HEK293 (cell line): ENCODE measurements at regions not wholly inside any gene's neighbourhood (a gene's known extent, or its start where the extent isn't known, plus 50 kb on each side); places are given as distances from the start of the nearest gene placed in this dataset.

Experiments used
- KLF9 ChIP-seq: fragments of 450-650 bp; formaldehyde crosslinking; IDR thresholded peaks from 2 replicates; pipeline ENCODE4 v1.5.1; 2016; ENCODE audit warnings: missing biosample characterization, missing genetic modification characterization, low read depth
- MYNN ChIP-seq: fragments of 450-650 bp; formaldehyde crosslinking; IDR thresholded peaks from 2 replicates; pipeline ENCODE4 v1.5.1; 2016; ENCODE audit warnings: missing biosample characterization, missing genetic modification characterization, borderline replicate concordance
- ZBTB17 ChIP-seq: fragments of 450-650 bp; formaldehyde crosslinking; IDR thresholded peaks from 2 replicates; pipeline ENCODE4 v1.5.1; 2016; ENCODE audit warnings: missing biosample characterization, missing genetic modification characterization
- TF ChIP-seq, protein P1 (sequence below): fragments of 450-650 bp; formaldehyde crosslinking; IDR thresholded peaks from 2 replicates; pipeline ENCODE4 v1.5.1; 2016; ENCODE audit warnings: missing biosample characterization, missing genetic modification characterization
- TF ChIP-seq, protein P2 (sequence below): fragments of 450-650 bp; formaldehyde crosslinking; IDR thresholded peaks from 2 replicates; pipeline ENCODE4 v1.5.1; 2016; ENCODE audit warnings: missing biosample characterization, missing genetic modification characterization
- TF ChIP-seq, protein P3 (sequence below): fragments of 450-650 bp; formaldehyde crosslinking; IDR thresholded peaks from 2 replicates; pipeline ENCODE4 v1.5.1; 2016; ENCODE audit warnings: missing biosample characterization, missing genetic modification characterization

DNA sequence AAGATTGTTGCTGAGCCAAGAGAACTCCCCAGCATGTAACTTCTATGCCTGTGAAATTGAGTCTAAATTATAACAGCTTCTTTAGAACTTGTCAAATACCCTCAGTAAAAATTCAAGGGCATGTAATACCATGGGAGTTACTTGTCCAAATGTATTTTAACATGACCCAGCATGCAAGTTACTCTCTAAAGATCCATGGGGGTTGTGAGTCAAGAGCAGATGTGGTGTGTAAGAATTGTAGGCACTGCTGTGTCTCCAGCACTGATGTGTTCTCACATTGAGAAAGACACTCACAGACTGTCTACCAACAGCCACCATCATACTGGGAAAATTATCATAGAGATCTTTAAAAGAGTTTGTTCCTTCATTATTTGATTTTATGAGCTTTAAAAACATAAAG, 237.4 kb upstream of the IL1RAPL1 start:
- TF ChIP-seq, protein P1, sequence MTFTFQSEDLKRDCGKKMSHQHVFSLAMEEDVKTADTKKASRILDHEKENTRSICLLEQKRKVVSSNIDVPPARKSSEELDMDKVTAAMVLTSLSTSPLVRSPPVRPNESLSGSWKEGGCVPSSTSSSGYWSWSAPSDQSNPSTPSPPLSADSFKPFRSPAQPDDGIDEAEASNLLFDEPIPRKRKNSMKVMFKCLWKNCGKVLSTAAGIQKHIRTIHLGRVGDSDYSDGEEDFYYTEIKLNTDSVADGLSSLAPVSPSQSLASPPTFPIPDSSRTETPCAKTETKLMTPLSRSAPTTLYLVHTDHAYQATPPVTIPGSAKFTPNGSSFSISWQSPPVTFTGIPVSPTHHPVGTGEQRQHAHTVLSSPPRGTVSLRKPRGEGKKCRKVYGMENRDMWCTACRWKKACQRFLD, result no peak
- TF ChIP-seq, protein P2, sequence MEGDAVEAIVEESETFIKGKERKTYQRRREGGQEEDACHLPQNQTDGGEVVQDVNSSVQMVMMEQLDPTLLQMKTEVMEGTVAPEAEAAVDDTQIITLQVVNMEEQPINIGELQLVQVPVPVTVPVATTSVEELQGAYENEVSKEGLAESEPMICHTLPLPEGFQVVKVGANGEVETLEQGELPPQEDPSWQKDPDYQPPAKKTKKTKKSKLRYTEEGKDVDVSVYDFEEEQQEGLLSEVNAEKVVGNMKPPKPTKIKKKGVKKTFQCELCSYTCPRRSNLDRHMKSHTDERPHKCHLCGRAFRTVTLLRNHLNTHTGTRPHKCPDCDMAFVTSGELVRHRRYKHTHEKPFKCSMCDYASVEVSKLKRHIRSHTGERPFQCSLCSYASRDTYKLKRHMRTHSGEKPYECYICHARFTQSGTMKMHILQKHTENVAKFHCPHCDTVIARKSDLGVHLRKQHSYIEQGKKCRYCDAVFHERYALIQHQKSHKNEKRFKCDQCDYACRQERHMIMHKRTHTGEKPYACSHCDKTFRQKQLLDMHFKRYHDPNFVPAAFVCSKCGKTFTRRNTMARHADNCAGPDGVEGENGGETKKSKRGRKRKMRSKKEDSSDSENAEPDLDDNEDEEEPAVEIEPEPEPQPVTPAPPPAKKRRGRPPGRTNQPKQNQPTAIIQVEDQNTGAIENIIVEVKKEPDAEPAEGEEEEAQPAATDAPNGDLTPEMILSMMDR (tag by site-specific recombination), result no peak
- no peak for TF ChIP-seq MYNN (tag by site-specific recombination)
- no peak for TF ChIP-seq KLF9
- TF ChIP-seq ZBTB17, result no peak
- TF ChIP-seq, protein P3, sequence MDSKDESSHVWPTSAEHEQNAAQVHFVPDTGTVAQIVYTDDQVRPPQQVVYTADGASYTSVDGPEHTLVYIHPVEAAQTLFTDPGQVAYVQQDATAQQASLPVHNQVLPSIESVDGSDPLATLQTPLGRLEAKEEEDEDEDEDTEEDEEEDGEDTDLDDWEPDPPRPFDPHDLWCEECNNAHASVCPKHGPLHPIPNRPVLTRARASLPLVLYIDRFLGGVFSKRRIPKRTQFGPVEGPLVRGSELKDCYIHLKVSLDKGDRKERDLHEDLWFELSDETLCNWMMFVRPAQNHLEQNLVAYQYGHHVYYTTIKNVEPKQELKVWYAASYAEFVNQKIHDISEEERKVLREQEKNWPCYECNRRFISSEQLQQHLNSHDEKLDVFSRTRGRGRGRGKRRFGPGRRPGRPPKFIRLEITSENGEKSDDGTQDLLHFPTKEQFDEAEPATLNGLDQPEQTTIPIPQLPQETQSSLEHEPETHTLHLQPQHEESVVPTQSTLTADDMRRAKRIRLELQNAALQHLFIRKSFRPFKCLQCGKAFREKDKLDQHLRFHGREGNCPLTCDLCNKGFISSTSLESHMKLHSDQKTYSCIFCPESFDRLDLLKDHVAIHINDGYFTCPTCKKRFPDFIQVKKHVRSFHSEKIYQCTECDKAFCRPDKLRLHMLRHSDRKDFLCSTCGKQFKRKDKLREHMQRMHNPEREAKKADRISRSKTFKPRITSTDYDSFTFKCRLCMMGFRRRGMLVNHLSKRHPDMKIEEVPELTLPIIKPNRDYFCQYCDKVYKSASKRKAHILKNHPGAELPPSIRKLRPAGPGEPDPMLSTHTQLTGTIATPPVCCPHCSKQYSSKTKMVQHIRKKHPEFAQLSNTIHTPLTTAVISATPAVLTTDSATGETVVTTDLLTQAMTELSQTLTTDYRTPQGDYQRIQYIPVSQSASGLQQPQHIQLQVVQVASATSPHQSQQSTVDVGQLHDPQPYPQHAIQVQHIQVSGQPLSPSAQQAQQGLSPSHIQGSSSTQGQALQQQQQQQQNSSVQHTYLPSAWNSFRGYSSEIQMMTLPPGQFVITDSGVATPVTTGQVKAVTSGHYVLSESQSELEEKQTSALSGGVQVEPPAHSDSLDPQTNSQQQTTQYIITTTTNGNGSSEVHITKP (tag by site-specific recombination), result no peak
